ENCODE measurements at regions not wholly inside any gene's neighbourhood (a gene's known extent, or its start where the extent isn't known, plus 50 kb on each side); places are given as distances from the start of the nearest gene placed in this dataset.

GRCh38 chr2:146987996-146988395, 856.8 kb upstream of the ACVR2A start:
- no peak for DNase-seq (ENCODE audit: extremely low read depth, low read depth)
- no peak overlapping the region for H3K4me3 ChIP-seq (replicated peaks; ENCODE audit: low read depth, low read length)
- TF ChIP-seq CTCF (IDR thresholded peaks at IDR 0.05; ENCODE audit: low read depth, low read length, missing control alignments): no peak

- TF ChIP-seq CTCF (IDR thresholded peaks at IDR 0.05; ENCODE audit: low read depth, low read length, missing control alignments): no peak
- no peak overlapping the region for H3K4me3 ChIP-seq (replicated peaks; ENCODE audit: low read depth, low read length)
- DNase-seq (ENCODE audit: extremely low read depth, low read depth): no peak
These were observed 858.7 kb upstream of the ACVR2A start for GRCh38 chr2:146986161-146986560.

- H3K4me3 ChIP-seq (replicated peaks; ENCODE audit: low read depth, low read length): no peak overlapping the region
- no peak for DNase-seq (ENCODE audit: extremely low read depth, low read depth)
- TF ChIP-seq CTCF (IDR thresholded peaks at IDR 0.05; ENCODE audit: low read depth, low read length, missing control alignments): no peak
These were observed 859.1 kb upstream of the ACVR2A start for GRCh38 chr2:146985753-146986152.

- H3K4me3 ChIP-seq (replicated peaks; ENCODE audit: low read depth, low read length): no peak overlapping the region
- TF ChIP-seq CTCF (IDR thresholded peaks at IDR 0.05; ENCODE audit: low read depth, low read length, missing control alignments): no peak
- no peak for DNase-seq (ENCODE audit: extremely low read depth, low read depth)
These were observed 860.8 kb upstream of the ACVR2A start for GRCh38 chr2:146984014-146984413.

- TF ChIP-seq CTCF (IDR thresholded peaks at IDR 0.05; ENCODE audit: low read depth, low read length, missing control alignments): no peak
- no peak overlapping the region for H3K4me3 ChIP-seq (replicated peaks; ENCODE audit: low read depth, low read length)
- no peak for DNase-seq (ENCODE audit: extremely low read depth, low read depth)
These were observed 862.4 kb upstream of the ACVR2A start for GRCh38 chr2:146982393-146982846.

GRCh38 chr2:146981921-146982320, 862.9 kb upstream of the ACVR2A start:
- DNase-seq (ENCODE audit: extremely low read depth, low read depth): no peak
- TF ChIP-seq CTCF (IDR thresholded peaks at IDR 0.05; ENCODE audit: low read depth, low read length, missing control alignments): no peak
- H3K4me3 ChIP-seq (replicated peaks; ENCODE audit: low read depth, low read length): no peak overlapping the region

- DNase-seq (ENCODE audit: extremely low read depth, low read depth): no peak
- H3K4me3 ChIP-seq (replicated peaks; ENCODE audit: low read depth, low read length): no peak overlapping the region
- no peak for TF ChIP-seq CTCF (IDR thresholded peaks at IDR 0.05; ENCODE audit: low read depth, low read length, missing control alignments)
These were observed 865.1 kb upstream of the ACVR2A start for GRCh38 chr2:146979746-146980145.

Measured in HFF-Myc (cell line).